A673 (cell line): ENCODE measurements at regions not wholly inside any gene's neighbourhood (a gene's known extent, or its start where the extent isn't known, plus 50 kb on each side); places are given as distances from the start of the nearest gene placed in this dataset.

Source experiments
- BruUV-seq: library from RNA; stranded (reverse); fragments of 400-500 nt; replicated peaks from 2 replicates; lab custom pipeline; 2021; lab: Mats Ljungman, UMichigan
- CTCF ChIA-PET: fragments of 300-600 bp; sonication (Branson Sonifier 250); formaldehyde crosslinking; loops from one replicate; lab custom pipeline; 2022; ENCODE audit warnings: antibody characterized with exemption; lab: Charles Lee
- POLR2A ChIA-PET: fragments of 300-600 bp; sonication (Branson Sonifier 250); formaldehyde crosslinking; loops from one replicate; lab custom pipeline; 2022; ENCODE audit warnings: antibody characterized with exemption; ENCODE audit not compliant: low non-redundant PET; lab: Charles Lee
- DNase-seq: peaks from one replicate; pipeline ENCODE4 v3.0.0-alpha.2; 2015; ENCODE audit warnings: low spot score
- H3K27ac ChIP-seq: fragments of 200-600 bp; sonication (generic); 2 replicates; pipeline ENCODE4 v1.5.1; 2016; ENCODE audit warnings: mixed run types, low read depth, mild to moderate bottlenecking, mixed read lengths, antibody characterized with exemption, low read length; ENCODE audit not compliant: poor library complexity, severe bottlenecking
- H3K27me3 ChIP-seq: fragments of 200-600 bp; sonication (generic); replicated peaks from 2 replicates; pipeline ENCODE4 v1.6.1; 2017; ENCODE audit warnings: mixed run types, low read depth, mild to moderate bottlenecking, mixed read lengths, antibody characterized with exemption, low read length; ENCODE audit not compliant: insufficient read depth, poor library complexity
- H3K36me3 ChIP-seq: fragments of 200-600 bp; sonication (generic); 2 replicates; pipeline ENCODE4 v1.6.1; 2016; ENCODE audit warnings: mixed run types, mild to moderate bottlenecking, mixed read lengths, antibody characterized with exemption, low read length; ENCODE audit not compliant: insufficient read depth, poor library complexity, severe bottlenecking
- H3K4me1 ChIP-seq: fragments of 200-600 bp; sonication (generic); 2 replicates; pipeline ENCODE4 v1.6.1; 2017; ENCODE audit warnings: mixed run types, mild to moderate bottlenecking, mixed read lengths, antibody characterized with exemption, low read length; ENCODE audit not compliant: insufficient read depth, poor library complexity, severe bottlenecking
- H3K4me3 ChIP-seq: fragments of 200-600 bp; sonication (generic); 2 replicates; pipeline ENCODE4 v1.5.1; 2016; ENCODE audit warnings: low read depth, mixed run types, mild to moderate bottlenecking, mixed read lengths, low read length; ENCODE audit not compliant: poor library complexity, severe bottlenecking
- H3K9me3 ChIP-seq: fragments of 200-600 bp; sonication (generic); 2 replicates; pipeline ENCODE4 v1.6.1; 2016; ENCODE audit warnings: mixed run types, low read depth, mild to moderate bottlenecking, mixed read lengths, antibody characterized with exemption, low read length; ENCODE audit not compliant: poor library complexity, severe bottlenecking
- EZH2 ChIP-seq: fragments of 200-600 bp; sonication (generic); IDR thresholded peaks from 2 replicates; pipeline ENCODE4 v1.6.1; 2017; ENCODE audit warnings: borderline replicate concordance, low read depth, mild to moderate bottlenecking, mixed read lengths, antibody characterized with exemption, low read length; ENCODE audit not compliant: poor library complexity, severe bottlenecking
- intact Hi-C: fragments of 100-400 bp; cut with micrococcal nuclease; formaldehyde crosslinking; loops from one replicate; pipeline ENCODE4 v1.10.0; 2022; ENCODE audit not compliant: unreplicated experiment
- TF ChIP-seq, protein P1 (sequence below): fragments of 300-800, 200-600 bp; sonication (generic); conservative IDR thresholded peaks from 2 replicates; pipeline ENCODE4 v1.5.1; 2017; ENCODE audit warnings: low read depth, mild to moderate bottlenecking, antibody characterized with exemption, low read length, moderate library complexity, mixed read lengths

GRCh38 chr1:203569490-203570318 is 56.9 kb upstream of the ATP2B4 start:
- Histone ChIP-seq H3K4me1 (no peaks in the 10 kb centered on the region), H3K27ac (no peak overlapping the region), H3K9me3 (no peaks in the 10 kb centered on the region), H3K27me3 (no peaks in the 10 kb centered on the region), H3K4me3 (no peak overlapping the region), H3K36me3 (no peaks in the 10 kb centered on the region)
- no TSS peak for BruUV-seq
- intact Hi-C loops: no loop called here
- POLR2A ChIA-PET: no interaction called here
- TF ChIP-seq, protein P1, sequence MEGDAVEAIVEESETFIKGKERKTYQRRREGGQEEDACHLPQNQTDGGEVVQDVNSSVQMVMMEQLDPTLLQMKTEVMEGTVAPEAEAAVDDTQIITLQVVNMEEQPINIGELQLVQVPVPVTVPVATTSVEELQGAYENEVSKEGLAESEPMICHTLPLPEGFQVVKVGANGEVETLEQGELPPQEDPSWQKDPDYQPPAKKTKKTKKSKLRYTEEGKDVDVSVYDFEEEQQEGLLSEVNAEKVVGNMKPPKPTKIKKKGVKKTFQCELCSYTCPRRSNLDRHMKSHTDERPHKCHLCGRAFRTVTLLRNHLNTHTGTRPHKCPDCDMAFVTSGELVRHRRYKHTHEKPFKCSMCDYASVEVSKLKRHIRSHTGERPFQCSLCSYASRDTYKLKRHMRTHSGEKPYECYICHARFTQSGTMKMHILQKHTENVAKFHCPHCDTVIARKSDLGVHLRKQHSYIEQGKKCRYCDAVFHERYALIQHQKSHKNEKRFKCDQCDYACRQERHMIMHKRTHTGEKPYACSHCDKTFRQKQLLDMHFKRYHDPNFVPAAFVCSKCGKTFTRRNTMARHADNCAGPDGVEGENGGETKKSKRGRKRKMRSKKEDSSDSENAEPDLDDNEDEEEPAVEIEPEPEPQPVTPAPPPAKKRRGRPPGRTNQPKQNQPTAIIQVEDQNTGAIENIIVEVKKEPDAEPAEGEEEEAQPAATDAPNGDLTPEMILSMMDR: no peak
- TF ChIP-seq EZH2: no peak
- DNase-seq: no peak
- CTCF ChIA-PET: no interaction called here

- no TSS peak for BruUV-seq
- no peak overlapping the region for H3K27ac ChIP-seq
- no peaks in the 10 kb centered on the region for H3K4me1 ChIP-seq
- no peak overlapping the region for H3K4me3 ChIP-seq
- ChIA-PET POLR2A (no interaction called here), CTCF (no interaction called here)
- no peaks in the 10 kb centered on the region for H3K9me3 ChIP-seq
- no peak for TF ChIP-seq EZH2
- TF ChIP-seq, protein P1: no peak
- intact Hi-C loops: no loop called here
- H3K27me3 ChIP-seq: no peaks in the 10 kb centered on the region
- no peaks in the 10 kb centered on the region for H3K36me3 ChIP-seq
- no peak for DNase-seq
Measured at GRCh38 chr1:203570805-203571204, 55.8 kb upstream of the ATP2B4 start.

DNA sequence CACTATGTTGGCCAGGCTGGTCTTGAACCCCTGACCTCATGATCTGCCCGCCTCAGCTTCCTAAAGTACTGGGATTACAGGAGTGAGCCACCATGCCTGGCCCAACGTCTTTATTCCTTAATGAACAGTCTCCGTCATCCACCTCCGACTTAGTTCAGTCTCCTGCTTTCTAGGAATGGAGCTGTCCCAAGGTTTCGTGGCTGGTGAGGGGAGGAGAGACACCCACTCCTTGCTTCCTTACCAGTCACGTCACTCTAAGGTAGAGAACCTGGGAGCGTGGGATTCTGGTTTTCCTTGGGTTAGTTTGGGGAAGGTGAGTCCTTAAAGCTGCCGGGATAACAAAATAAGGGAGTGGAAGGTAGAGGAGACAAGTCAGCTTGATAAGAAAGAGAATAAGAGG is 55.0 kb upstream of the ATP2B4 start:
- no peak for DNase-seq
- H3K9me3 ChIP-seq: no peaks in the 10 kb centered on the region
- H3K36me3 ChIP-seq: no peaks in the 10 kb centered on the region
- H3K4me1 ChIP-seq: no peaks in the 10 kb centered on the region
- no peak overlapping the region for H3K4me3 ChIP-seq
- TF ChIP-seq, protein P1: no peak
- TF ChIP-seq EZH2: no peak
- ChIA-PET POLR2A (no interaction called here), CTCF (no interaction called here)
- H3K27me3 ChIP-seq: no peaks in the 10 kb centered on the region
- BruUV-seq: no TSS peak
- intact Hi-C loops: no loop called here
- H3K27ac ChIP-seq: no peak overlapping the region
